ENCODE measurements at regions not wholly inside any gene's neighbourhood (a gene's known extent, or its start where the extent isn't known, plus 50 kb on each side); places are given as distances from the start of the nearest gene placed in this dataset.

GRCh38 chr1:193909406-193910082 is 723.1 kb upstream of the B3GALT2 start:
- TF ChIP-seq SNAI2 (CRISPR knock-in tag; IDR thresholded peaks at IDR 0.05) (no peak), TOX (CRISPR knock-in tag; IDR thresholded peaks at IDR 0.05; ENCODE audit: borderline replicate concordance) (no peak), ZNF70 (CRISPR knock-in tag; IDR thresholded peaks at IDR 0.05) (no peak), BACH2 (CRISPR knock-in tag; IDR thresholded peaks at IDR 0.05; ENCODE audit: borderline replicate concordance) (no peak), ISL1 (CRISPR knock-in tag; IDR thresholded peaks at IDR 0.05) (no peak), CREB5 (CRISPR knock-in tag; IDR thresholded peaks at IDR 0.05; ENCODE audit: low read depth) (no peak), RARB (CRISPR knock-in tag; IDR thresholded peaks at IDR 0.05) (no peak), ESRRG (CRISPR knock-in tag; IDR thresholded peaks at IDR 0.05) (no peak), PPARA (CRISPR knock-in tag; IDR thresholded peaks at IDR 0.05; ENCODE audit: borderline replicate concordance) (no peak), ZFP3 (CRISPR knock-in tag; IDR thresholded peaks at IDR 0.05) (no peak), ZNF565 (CRISPR knock-in tag; conservative IDR thresholded peaks at IDR 0.05; ENCODE audit: low read depth) (no peak), ZFP30 (CRISPR knock-in tag; IDR thresholded peaks at IDR 0.05) (no peak), OSR1 (CRISPR knock-in tag; IDR thresholded peaks at IDR 0.05) (no peak)
- ATAC-seq: no peak

GRCh38 chr1:193905288-193906085 is 719.1 kb upstream of the B3GALT2 start:
- ATAC-seq: peak; percentile 98
- TF ChIP-seq CSRNP3 (CRISPR knock-in tag; IDR thresholded peaks at IDR 0.05) (no peak), OSR1 (CRISPR knock-in tag; IDR thresholded peaks at IDR 0.05) (no peak), PATZ1 (CRISPR knock-in tag; IDR thresholded peaks at IDR 0.05; ENCODE audit: borderline replicate concordance) (no peak), ZFP30 (CRISPR knock-in tag; IDR thresholded peaks at IDR 0.05) (no peak), TCF4 (CRISPR knock-in tag; IDR thresholded peaks at IDR 0.05; ENCODE audit: borderline replicate concordance) (no peak), ARNTL (CRISPR knock-in tag; IDR thresholded peaks at IDR 0.05; ENCODE audit: borderline replicate concordance, low read depth) (no peak), ZNF8 (CRISPR knock-in tag; IDR thresholded peaks at IDR 0.05) (no peak), ISL1 (CRISPR knock-in tag; IDR thresholded peaks at IDR 0.05) (no peak), ESRRG (CRISPR knock-in tag; IDR thresholded peaks at IDR 0.05) (no peak), ZFP3 (CRISPR knock-in tag; IDR thresholded peaks at IDR 0.05) (no peak), TSHZ2 (CRISPR knock-in tag; IDR thresholded peaks at IDR 0.05) (no peak), CSDC2 (CRISPR knock-in tag; IDR thresholded peaks at IDR 0.05) (no peak), BACH2 (CRISPR knock-in tag; IDR thresholded peaks at IDR 0.05; ENCODE audit: borderline replicate concordance) (no peak), RARB (CRISPR knock-in tag; IDR thresholded peaks at IDR 0.05) (no peak), GLIS3 (CRISPR knock-in tag; IDR thresholded peaks at IDR 0.05) (no peak), ZNF70 (CRISPR knock-in tag; IDR thresholded peaks at IDR 0.05) (no peak), SNAI2 (CRISPR knock-in tag; IDR thresholded peaks at IDR 0.05) (no peak), PPARA (CRISPR knock-in tag; IDR thresholded peaks at IDR 0.05; ENCODE audit: borderline replicate concordance) (no peak), CREB5 (CRISPR knock-in tag; IDR thresholded peaks at IDR 0.05; ENCODE audit: low read depth) (no peak)
